Smooth muscle cell (in vitro differentiated cells): ENCODE measurements at regions not wholly inside any gene's neighbourhood (a gene's known extent, or its start where the extent isn't known, plus 50 kb on each side); places are given as distances from the start of the nearest gene placed in this dataset.

ENCODE experiments used
- DNase-seq: peaks from one replicate; lab custom pipeline; 2025; ENCODE audit not compliant: unreplicated experiment; lab: John Stamatoyannopoulos, UW
- H2AFZ ChIP-seq: fragments of 200-600 bp; sonication (generic); 2 replicates; pipeline ENCODE4 v1.6.0; 2016; ENCODE audit warnings: antibody characterized with exemption, low read depth, mild to moderate bottlenecking
- H3F3A ChIP-seq: fragments of 200-600 bp; sonication (generic); 2 replicates; pipeline ENCODE4 v1.6.0; 2017; ENCODE audit warnings: antibody characterized with exemption, low read depth
- H3K27ac ChIP-seq: fragments of 200-600 bp; sonication (generic); 2 replicates; pipeline ENCODE4 v1.5.1; 2016; ENCODE audit warnings: low read depth, mild to moderate bottlenecking
- H3K27me3 ChIP-seq: fragments of 200-600 bp; sonication (generic); 2 replicates; pipeline ENCODE4 v1.6.1; 2016; ENCODE audit warnings: low read depth, mild to moderate bottlenecking
- H3K36me3 ChIP-seq: fragments of 200-600 bp; sonication (generic); 2 replicates; pipeline ENCODE4 v1.5.1; 2016; ENCODE audit warnings: low read depth
- H3K4me1 ChIP-seq: fragments of 200-600 bp; sonication (generic); 2 replicates; pipeline ENCODE4 v1.5.1; 2016; ENCODE audit warnings: low read depth
- H3K4me2 ChIP-seq: fragments of 200-600 bp; sonication (generic); 2 replicates; pipeline ENCODE4 v1.6.0; 2016; ENCODE audit warnings: mild to moderate bottlenecking
- H3K4me3 ChIP-seq: fragments of 200-600 bp; sonication (generic); 2 replicates; pipeline ENCODE4 v1.5.1; 2016; ENCODE audit warnings: mild to moderate bottlenecking
- H3K79me2 ChIP-seq: fragments of 200-600 bp; sonication (generic); 2 replicates; pipeline ENCODE4 v1.6.0; 2016; ENCODE audit warnings: low read depth, mild to moderate bottlenecking
- H3K9ac ChIP-seq: fragments of 200-600 bp; sonication (generic); 2 replicates; pipeline ENCODE4 v1.6.0; 2016; ENCODE audit warnings: low read depth
- H3K9me3 ChIP-seq: fragments of 200-600 bp; sonication (generic); replicated peaks from 2 replicates; pipeline ENCODE4 v1.5.1; 2016; ENCODE audit warnings: low read depth
- H4K20me1 ChIP-seq: fragments of 200-600 bp; sonication (generic); 2 replicates; pipeline ENCODE4 v1.6.0; 2016; ENCODE audit warnings: low read depth
- CTCF ChIP-seq: fragments of 200-600 bp; sonication (generic); IDR thresholded peaks from 2 replicates; pipeline ENCODE4 v1.5.1; 2017; ENCODE audit warnings: borderline replicate concordance, mild to moderate bottlenecking, antibody characterized with exemption; ENCODE audit not compliant: insufficient read depth, poor library complexity, severe bottlenecking
- WGBS: methylation state at CpG from one replicate; pipeline ENCODE4 v1.1.7; 2016; ENCODE audit warnings: low lambda C conversion rate; 5-methylcytosine and 5-hydroxymethylcytosine counted together

GRCh38 chr12:114904254-114905003, 220.5 kb upstream of the TBX3 start:
- Histone ChIP-seq H3K4me2 (no peak overlapping the region), H3K4me3 (no peak overlapping the region), H3K4me1 (peaks cover 2% of the 10 kb centered on the region), H3K27me3 (no peaks in the 10 kb centered on the region), H2AFZ (no peak overlapping the region), H3K27ac (peak overlapping the region; percentile 6), H3K79me2 (no peaks in the 10 kb centered on the region), H3K9me3 (no peaks in the 10 kb centered on the region), H3K9ac (no peak overlapping the region), H3K36me3 (no peaks in the 10 kb centered on the region), H3F3A (peaks cover 22% of the 10 kb centered on the region), H4K20me1 (no peaks in the 10 kb centered on the region)
- TF ChIP-seq CTCF, result no peak
- no peak for DNase-seq
- WGBS, result 97% methylated on average over 7 of the region's 7 CpGs

- Histone ChIP-seq H3K4me3 (no peak overlapping the region), H3K79me2 (no peaks in the 10 kb centered on the region), H3K27me3 (no peaks in the 10 kb centered on the region), H3K9me3 (no peaks in the 10 kb centered on the region), H3K9ac (peak overlapping the region; percentile 49), H3K4me2 (peak overlapping the region; percentile 63), H4K20me1 (no peaks in the 10 kb centered on the region), H3F3A (peaks cover 22% of the 10 kb centered on the region), H2AFZ (peak overlapping the region; percentile 68), H3K4me1 (peaks cover 2% of the 10 kb centered on the region), H3K36me3 (no peaks in the 10 kb centered on the region), H3K27ac (peak overlapping the region; percentile 86)
- TF ChIP-seq CTCF, result no peak
- DNase-seq, result no peak
- WGBS, result 26% methylated on average over 12 of the region's 12 CpGs
Observed at GRCh38 chr12:114903083-114903691, 219.2 kb upstream of the TBX3 start.

GRCh38 chr12:114902665-114903064, 218.7 kb upstream of the TBX3 start:
- Histone ChIP-seq H3K27ac (peak overlapping the region; percentile 86), H3K4me1 (peaks cover 2% of the 10 kb centered on the region)
- 84% methylated on average over 5 of the region's 5 CpGs for WGBS

More at GRCh38 chr12:114902665-114903064, 218.7 kb upstream of the TBX3 start:
- H3K9me3 ChIP-seq, result no peaks in the 10 kb centered on the region
- H3F3A ChIP-seq, result peaks cover 25% of the 10 kb centered on the region
- H3K4me3 ChIP-seq, result no peak overlapping the region
- H3K4me2 ChIP-seq, result peak overlapping the region; percentile 63
- H3K36me3 ChIP-seq, result no peaks in the 10 kb centered on the region
- no peaks in the 10 kb centered on the region for H3K27me3 ChIP-seq
- H4K20me1 ChIP-seq, result no peaks in the 10 kb centered on the region
- no peak overlapping the region for H3K9ac ChIP-seq
- no peak for TF ChIP-seq CTCF
- H3K79me2 ChIP-seq, result no peaks in the 10 kb centered on the region
- DNase-seq, result no peak
- no peak overlapping the region for H2AFZ ChIP-seq
